Stimulated activated memory B cell treated with anti-CD40 and anti-IgM and Interleukin-4, amounts not matched to agents 10 μg/mL and 1 μg/mL and 100 μg/mL, for 72 hours (primary cell): ENCODE measurements at regions not wholly inside any gene's neighbourhood (a gene's known extent, or its start where the extent isn't known, plus 50 kb on each side); places are given as distances from the start of the nearest gene placed in this dataset.
"Not testable (repeated sequence)": the region's sequence is repeated elsewhere in the genome, so short reads cannot be mapped to it uniquely, and the experiment has no call there.

Experiments
- ATAC-seq: fragments of 150-1000 bp; cut with Tn5 transposase; 2 replicates; pipeline ENCODE4 v1.10.0; 2021
- H3K27ac Mint-ChIP-seq: one replicate; pipeline ENCODE4 v1.8.0; 2022; ENCODE audit warnings: mild to moderate bottlenecking, mixed read lengths
- H3K27me3 Mint-ChIP-seq: one replicate; pipeline ENCODE4 v1.8.0; 2022; ENCODE audit warnings: mixed read lengths
- H3K36me3 Mint-ChIP-seq: one replicate; pipeline ENCODE4 v1.8.0; 2022; ENCODE audit warnings: mixed read lengths
- H3K4me1 Mint-ChIP-seq: one replicate; pipeline ENCODE4 v1.8.0; 2022; ENCODE audit warnings: mixed read lengths
- H3K4me3 Mint-ChIP-seq: one replicate; pipeline ENCODE4 v1.8.0; 2022; ENCODE audit warnings: mild to moderate bottlenecking, moderate library complexity, mixed read lengths
- H3K9me3 Mint-ChIP-seq: one replicate; pipeline ENCODE4 v1.8.0; 2022; ENCODE audit warnings: mixed read lengths

GRCh38 chr18:3349046-3349841 lies 87.3 kb downstream of the MYL12B start:
- not testable (repeated sequence) for H3K27ac Mint-ChIP-seq, ATAC-seq, H3K27me3 Mint-ChIP-seq, H3K4me3 Mint-ChIP-seq, H3K4me1 Mint-ChIP-seq, H3K36me3 Mint-ChIP-seq, H3K9me3 Mint-ChIP-seq

- H3K4me1 Mint-ChIP-seq = no peaks in the 10 kb centered on the region
- no peaks in the 10 kb centered on the region for H3K27me3 Mint-ChIP-seq
- H3K4me3 Mint-ChIP-seq = no peak overlapping the region
- no peaks in the 10 kb centered on the region for H3K9me3 Mint-ChIP-seq
- no peak for ATAC-seq
- no peaks in the 10 kb centered on the region for H3K36me3 Mint-ChIP-seq
- no peak overlapping the region for H3K27ac Mint-ChIP-seq
These were observed 88.1 kb downstream of the MYL12B start for GRCh38 chr18:3350021-3350420.

- no peaks in the 10 kb centered on the region for H3K36me3 Mint-ChIP-seq
- H3K27me3 Mint-ChIP-seq = no peaks in the 10 kb centered on the region
- ATAC-seq = no peak
- no peak overlapping the region for H3K27ac Mint-ChIP-seq
- H3K4me3 Mint-ChIP-seq = no peak overlapping the region
- H3K4me1 Mint-ChIP-seq = no peaks in the 10 kb centered on the region
- no peaks in the 10 kb centered on the region for H3K9me3 Mint-ChIP-seq
These were observed 88.9 kb downstream of the MYL12B start for GRCh38 chr18:3350566-3351527.

- Mint-ChIP-seq H3K27ac (no peak overlapping the region), H3K9me3 (no peaks in the 10 kb centered on the region), H3K4me1 (no peaks in the 10 kb centered on the region), H3K27me3 (no peaks in the 10 kb centered on the region), H3K4me3 (no peak overlapping the region), H3K36me3 (no peaks in the 10 kb centered on the region)
- ATAC-seq = no peak
These were observed 92.6 kb downstream of the MYL12B start for GRCh38 chr18:3354506-3354905.

- Mint-ChIP-seq H3K27me3 (no peaks in the 10 kb centered on the region), H3K36me3 (no peaks in the 10 kb centered on the region), H3K4me3 (no peak overlapping the region), H3K27ac (no peak overlapping the region), H3K4me1 (no peaks in the 10 kb centered on the region), H3K9me3 (no peaks in the 10 kb centered on the region)
- ATAC-seq = no peak
These were observed 93.4 kb upstream of the TGIF1 start for GRCh38 chr18:3356614-3357013.

- Mint-ChIP-seq H3K27ac (no peak overlapping the region), H3K4me3 (no peak overlapping the region), H3K4me1 (no peaks in the 10 kb centered on the region), H3K9me3 (no peaks in the 10 kb centered on the region), H3K36me3 (no peaks in the 10 kb centered on the region), H3K27me3 (no peaks in the 10 kb centered on the region)
- ATAC-seq = no peak
These were observed 92.5 kb upstream of the TGIF1 start for GRCh38 chr18:3357516-3357915.

- no peaks in the 10 kb centered on the region for H3K27me3 Mint-ChIP-seq
- H3K4me1 Mint-ChIP-seq = no peaks in the 10 kb centered on the region
- no peak overlapping the region for H3K27ac Mint-ChIP-seq
- H3K4me3 Mint-ChIP-seq = no peak overlapping the region
- H3K36me3 Mint-ChIP-seq = no peaks in the 10 kb centered on the region
- no peak for ATAC-seq
- no peaks in the 10 kb centered on the region for H3K9me3 Mint-ChIP-seq
These were observed 91.7 kb upstream of the TGIF1 start for GRCh38 chr18:3358310-3358709.

- Mint-ChIP-seq H3K4me1 (no peaks in the 10 kb centered on the region), H3K4me3 (no peak overlapping the region), H3K36me3 (no peaks in the 10 kb centered on the region), H3K9me3 (no peaks in the 10 kb centered on the region), H3K27me3 (peaks cover 9% of the 10 kb centered on the region), H3K27ac (no peak overlapping the region)
- no peak for ATAC-seq
These were observed 89.8 kb upstream of the TGIF1 start for GRCh38 chr18:3360211-3360610.

- H3K4me3 Mint-ChIP-seq = no peak overlapping the region
- H3K27ac Mint-ChIP-seq = no peak overlapping the region
- no peak for ATAC-seq
- no peaks in the 10 kb centered on the region for H3K4me1 Mint-ChIP-seq
- peaks cover 9% of the 10 kb centered on the region for H3K27me3 Mint-ChIP-seq
- peaks cover 4% of the 10 kb centered on the region for H3K9me3 Mint-ChIP-seq
- no peaks in the 10 kb centered on the region for H3K36me3 Mint-ChIP-seq
These were observed 82.4 kb upstream of the TGIF1 start for GRCh38 chr18:3367491-3368091.

- no peaks in the 10 kb centered on the region for H3K4me1 Mint-ChIP-seq
- no peak overlapping the region for H3K4me3 Mint-ChIP-seq
- ATAC-seq = no peak
- no peak overlapping the region for H3K27ac Mint-ChIP-seq
- peaks cover 4% of the 10 kb centered on the region for H3K9me3 Mint-ChIP-seq
- H3K36me3 Mint-ChIP-seq = no peaks in the 10 kb centered on the region
- H3K27me3 Mint-ChIP-seq = peaks cover 9% of the 10 kb centered on the region
These were observed 81.8 kb upstream of the TGIF1 start for GRCh38 chr18:3368193-3368592.

- Mint-ChIP-seq H3K27ac (no peak overlapping the region), H3K4me3 (no peak overlapping the region), H3K4me1 (peaks cover 16% of the 10 kb centered on the region), H3K9me3 (no peaks in the 10 kb centered on the region), H3K36me3 (no peaks in the 10 kb centered on the region), H3K27me3 (no peaks in the 10 kb centered on the region)
- no peak for ATAC-seq
These were observed 70.3 kb upstream of the TGIF1 start for GRCh38 chr18:3379685-3380084.

GRCh38 chr18:3380384-3380961 lies 69.5 kb upstream of the TGIF1 start:
- H3K36me3 Mint-ChIP-seq = no peaks in the 10 kb centered on the region
- H3K27ac Mint-ChIP-seq = no peak overlapping the region
- H3K4me3 Mint-ChIP-seq = no peak overlapping the region
- H3K9me3 Mint-ChIP-seq = no peaks in the 10 kb centered on the region
- peak; percentile 47 for ATAC-seq
- H3K27me3 Mint-ChIP-seq = no peaks in the 10 kb centered on the region
- H3K4me1 Mint-ChIP-seq = peaks cover 24% of the 10 kb centered on the region

- Mint-ChIP-seq H3K27me3 (no peaks in the 10 kb centered on the region), H3K27ac (peak overlapping the region; percentile 92), H3K36me3 (no peaks in the 10 kb centered on the region), H3K4me1 (peaks cover 24% of the 10 kb centered on the region), H3K4me3 (no peak overlapping the region), H3K9me3 (no peaks in the 10 kb centered on the region)
- ATAC-seq = no peak
These were observed 66.5 kb upstream of the TGIF1 start for GRCh38 chr18:3383381-3383915.

GRCh38 chr18:3384664-3385563 lies 65.1 kb upstream of the TGIF1 start:
- peak; percentile 83 for ATAC-seq
- no peaks in the 10 kb centered on the region for H3K36me3 Mint-ChIP-seq
- H3K9me3 Mint-ChIP-seq = no peaks in the 10 kb centered on the region
- H3K27me3 Mint-ChIP-seq = no peaks in the 10 kb centered on the region
- peak overlapping the region; percentile 63 for H3K4me3 Mint-ChIP-seq
- H3K27ac Mint-ChIP-seq = peak overlapping the region; percentile 92
- H3K4me1 Mint-ChIP-seq = peaks cover 24% of the 10 kb centered on the region
